Coronary artery (tissue), 2 donors: ENCODE measurements at regions not wholly inside any gene's neighbourhood (a gene's known extent, or its start where the extent isn't known, plus 50 kb on each side); places are given as distances from the start of the nearest gene placed in this dataset.

Experiments used
- DNase-seq: peaks from one replicate; pipeline ENCODE4 v3.0.0-alpha.2; 2017; ENCODE audit warnings: low spot score
- H3K27ac ChIP-seq, 2 donors: fragments of 200-600 bp; sonication (generic); one replicate each; pipeline ENCODE4 v1.5.1; 2016 to 2019
- H3K4me3 ChIP-seq: fragments of 200-600 bp; sonication (generic); 2 replicates; pipeline ENCODE4 v1.5.1; 2016; ENCODE audit warnings: mild to moderate bottlenecking, moderate library complexity
- TF ChIP-seq, protein P1 (sequence below): fragments of 200-600 bp; sonication (generic); IDR thresholded peaks from one replicate; pipeline ENCODE4 v1.5.1; 2019; ENCODE audit warnings: antibody characterized with exemption

DNA sequence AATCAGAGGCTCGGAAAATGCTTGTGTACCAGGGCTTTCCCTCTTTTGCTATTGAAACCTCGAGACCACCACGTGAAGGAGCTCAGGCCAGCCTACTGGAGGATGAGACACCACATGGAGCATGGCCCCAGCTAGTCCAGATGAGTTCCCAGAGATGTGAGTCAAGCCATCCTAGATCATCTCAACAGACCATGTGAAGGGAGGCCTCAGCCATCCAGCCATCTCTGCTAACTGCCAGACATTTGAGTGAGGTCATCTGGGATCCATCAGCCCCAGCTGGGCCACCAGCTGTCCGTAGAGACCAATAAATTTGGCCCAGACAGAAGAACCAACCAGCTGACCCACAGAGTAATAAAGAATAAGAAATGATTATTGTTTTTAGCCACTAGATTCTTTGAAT, 62.8 kb upstream of the PROK2 start:
- Histone ChIP-seq H3K27ac (no peak overlapping the region), H3K4me3 (no peak overlapping the region)
- TF ChIP-seq, protein P1, sequence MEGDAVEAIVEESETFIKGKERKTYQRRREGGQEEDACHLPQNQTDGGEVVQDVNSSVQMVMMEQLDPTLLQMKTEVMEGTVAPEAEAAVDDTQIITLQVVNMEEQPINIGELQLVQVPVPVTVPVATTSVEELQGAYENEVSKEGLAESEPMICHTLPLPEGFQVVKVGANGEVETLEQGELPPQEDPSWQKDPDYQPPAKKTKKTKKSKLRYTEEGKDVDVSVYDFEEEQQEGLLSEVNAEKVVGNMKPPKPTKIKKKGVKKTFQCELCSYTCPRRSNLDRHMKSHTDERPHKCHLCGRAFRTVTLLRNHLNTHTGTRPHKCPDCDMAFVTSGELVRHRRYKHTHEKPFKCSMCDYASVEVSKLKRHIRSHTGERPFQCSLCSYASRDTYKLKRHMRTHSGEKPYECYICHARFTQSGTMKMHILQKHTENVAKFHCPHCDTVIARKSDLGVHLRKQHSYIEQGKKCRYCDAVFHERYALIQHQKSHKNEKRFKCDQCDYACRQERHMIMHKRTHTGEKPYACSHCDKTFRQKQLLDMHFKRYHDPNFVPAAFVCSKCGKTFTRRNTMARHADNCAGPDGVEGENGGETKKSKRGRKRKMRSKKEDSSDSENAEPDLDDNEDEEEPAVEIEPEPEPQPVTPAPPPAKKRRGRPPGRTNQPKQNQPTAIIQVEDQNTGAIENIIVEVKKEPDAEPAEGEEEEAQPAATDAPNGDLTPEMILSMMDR: no peak
- DNase-seq: no peak

DNA sequence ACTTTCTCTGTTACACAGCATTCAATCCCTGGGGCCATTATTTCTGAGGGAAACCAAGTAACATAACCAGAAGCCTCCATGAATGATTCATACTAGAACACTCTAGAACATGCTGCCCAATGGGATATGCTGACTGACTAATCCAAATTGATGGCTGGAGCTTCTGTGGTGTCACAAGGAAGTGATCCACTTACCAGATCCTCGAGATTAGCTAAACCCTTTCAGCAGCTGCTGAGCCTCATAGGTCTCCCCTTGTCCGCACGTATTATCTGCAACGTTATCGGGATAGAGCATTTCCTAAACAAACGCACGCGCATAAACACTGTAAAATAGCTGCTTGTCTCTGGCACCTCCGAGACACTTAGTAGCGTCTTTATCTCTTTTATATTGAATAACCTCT, 61.2 kb upstream of the PROK2 start:
- TF ChIP-seq, protein P1: no peak
- Histone ChIP-seq H3K27ac (no peak overlapping the region), H3K4me3 (no peak overlapping the region)
- no peak for DNase-seq

DNA sequence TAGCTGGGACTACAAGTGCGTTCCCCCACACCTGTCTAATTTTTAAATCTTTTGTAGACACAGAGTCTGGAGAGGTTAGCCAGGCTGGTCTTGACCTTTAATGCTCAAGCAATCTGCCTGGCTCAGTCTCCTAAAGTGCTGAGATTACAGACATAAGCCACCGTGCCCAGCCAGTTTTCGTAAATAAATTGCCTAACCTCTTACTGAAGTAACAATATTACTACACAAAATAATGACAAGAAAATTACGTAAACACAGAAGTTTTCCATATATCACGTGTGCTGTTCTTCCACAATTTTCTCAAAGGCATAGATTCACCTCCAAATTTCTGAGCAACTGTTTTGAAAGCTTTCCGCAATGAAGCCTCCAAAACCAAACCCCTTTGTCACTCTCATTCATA, 58.1 kb upstream of the PROK2 start:
- no peak overlapping the region for H3K27ac ChIP-seq

DNA sequence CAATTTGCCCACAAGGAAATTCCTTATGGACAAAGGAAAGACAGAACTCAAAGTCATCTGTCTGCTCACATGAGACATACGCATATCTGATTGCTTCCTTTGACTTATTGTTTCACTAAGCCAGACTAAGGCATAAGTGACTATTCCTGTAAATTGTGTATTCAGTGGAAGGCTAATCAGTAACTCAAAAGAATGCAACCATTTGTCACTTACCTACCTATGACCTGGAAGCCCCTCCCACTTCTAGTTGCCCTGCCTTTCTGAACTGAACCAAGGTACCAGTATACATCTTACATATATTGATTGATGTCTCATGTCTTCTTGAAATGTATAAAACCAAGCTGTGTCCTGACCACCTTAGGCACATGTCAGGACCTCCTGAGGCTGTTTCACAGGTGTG, 53.5 kb upstream of the PROK2 start:
- H3K27ac ChIP-seq: no peak overlapping the region
- H3K4me3 ChIP-seq: no peak overlapping the region
- DNase-seq: no peak
- TF ChIP-seq, protein P1: no peak

More for the DNA sequence above, 58.1 kb upstream of the PROK2 start:
- no peak for DNase-seq
- no peak overlapping the region for H3K4me3 ChIP-seq
- TF ChIP-seq, protein P1: no peak
